HFF-Myc (cell line): ENCODE measurements at regions not wholly inside any gene's neighbourhood (a gene's known extent, or its start where the extent isn't known, plus 50 kb on each side); places are given as distances from the start of the nearest gene placed in this dataset.

Source experiments
- DNase-seq: peaks from one replicate; pipeline ENCODE4 v3.0.0-alpha.2; 2011; ENCODE audit warnings: low read depth; ENCODE audit errors: extremely low read depth
- H3K4me3 ChIP-seq: replicated peaks from 2 replicates; pipeline ENCODE4 v1.5.1; 2011; ENCODE audit warnings: low read depth, mild to moderate bottlenecking, control low read depth, low read length
- TF ChIP-seq, protein P1 (sequence below): IDR thresholded peaks from 2 replicates; pipeline ENCODE4 v1.5.1; 2012; ENCODE audit warnings: mild to moderate bottlenecking, low read depth, low read length, control low read depth; ENCODE audit errors: missing control alignments

DNA sequence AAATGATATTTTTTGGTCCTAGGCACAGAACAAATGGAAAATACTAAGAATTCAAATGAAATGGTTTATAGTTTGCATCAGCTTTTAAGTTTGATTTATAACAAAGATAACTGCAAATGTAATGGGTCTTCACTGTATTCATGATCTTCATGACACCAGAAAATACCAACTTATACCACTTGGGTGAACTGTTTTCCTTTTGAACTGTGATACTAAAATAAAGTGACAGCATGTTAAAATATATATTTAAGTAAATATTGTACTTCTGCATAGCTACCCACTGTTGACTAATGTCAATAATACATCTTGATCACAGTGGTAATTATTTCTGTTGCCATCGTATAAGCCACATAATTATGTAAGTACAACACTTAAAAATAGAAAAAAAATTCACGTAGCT, 442.0 kb upstream of the ANKRD30A start:
- H3K4me3 ChIP-seq: no peak overlapping the region
- TF ChIP-seq, protein P1, sequence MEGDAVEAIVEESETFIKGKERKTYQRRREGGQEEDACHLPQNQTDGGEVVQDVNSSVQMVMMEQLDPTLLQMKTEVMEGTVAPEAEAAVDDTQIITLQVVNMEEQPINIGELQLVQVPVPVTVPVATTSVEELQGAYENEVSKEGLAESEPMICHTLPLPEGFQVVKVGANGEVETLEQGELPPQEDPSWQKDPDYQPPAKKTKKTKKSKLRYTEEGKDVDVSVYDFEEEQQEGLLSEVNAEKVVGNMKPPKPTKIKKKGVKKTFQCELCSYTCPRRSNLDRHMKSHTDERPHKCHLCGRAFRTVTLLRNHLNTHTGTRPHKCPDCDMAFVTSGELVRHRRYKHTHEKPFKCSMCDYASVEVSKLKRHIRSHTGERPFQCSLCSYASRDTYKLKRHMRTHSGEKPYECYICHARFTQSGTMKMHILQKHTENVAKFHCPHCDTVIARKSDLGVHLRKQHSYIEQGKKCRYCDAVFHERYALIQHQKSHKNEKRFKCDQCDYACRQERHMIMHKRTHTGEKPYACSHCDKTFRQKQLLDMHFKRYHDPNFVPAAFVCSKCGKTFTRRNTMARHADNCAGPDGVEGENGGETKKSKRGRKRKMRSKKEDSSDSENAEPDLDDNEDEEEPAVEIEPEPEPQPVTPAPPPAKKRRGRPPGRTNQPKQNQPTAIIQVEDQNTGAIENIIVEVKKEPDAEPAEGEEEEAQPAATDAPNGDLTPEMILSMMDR: no peak
- DNase-seq: no peak

DNA sequence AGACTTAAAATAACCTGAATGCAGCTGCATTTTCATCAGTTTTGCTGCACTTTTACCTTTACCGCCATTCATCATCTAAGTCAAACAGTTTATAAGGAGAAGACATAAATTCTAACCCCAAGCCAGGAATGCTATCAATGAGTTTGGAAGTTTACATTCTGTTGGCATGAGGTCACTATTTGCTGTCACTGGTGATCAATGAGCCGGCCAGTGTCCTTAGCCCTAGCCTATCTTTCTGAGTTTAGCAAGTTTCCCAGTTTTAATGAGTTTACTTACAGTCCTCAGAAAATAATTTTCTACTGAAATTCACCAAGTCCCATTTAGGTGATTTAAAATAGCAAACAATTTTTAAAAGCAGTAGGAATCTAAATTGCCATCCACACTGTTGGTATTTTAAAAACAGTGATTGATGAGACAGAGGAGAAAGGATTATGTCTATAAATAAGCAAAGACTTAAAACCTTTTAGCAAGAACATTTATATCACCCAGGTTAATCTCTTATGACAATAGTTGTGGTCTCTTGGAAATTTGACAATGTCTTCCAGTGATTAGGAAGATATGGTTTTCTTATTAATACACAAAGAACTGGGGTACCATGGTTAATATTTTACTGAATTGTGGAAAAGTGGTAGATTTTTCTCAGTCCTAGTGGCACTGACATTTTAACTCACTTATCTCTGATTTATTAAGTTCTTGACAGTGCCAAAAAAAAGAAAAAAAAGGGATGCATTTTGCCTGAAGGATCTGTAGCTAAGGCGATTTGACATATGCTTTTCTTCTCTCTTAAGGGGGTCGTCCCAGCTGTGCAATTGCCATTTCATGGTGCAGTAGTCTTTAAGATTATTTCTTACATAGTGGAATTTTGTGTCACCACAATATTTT, 443.4 kb upstream of the ANKRD30A start:
- TF ChIP-seq, protein P1: no peak
- no peak overlapping the region for H3K4me3 ChIP-seq
- no peak for DNase-seq

DNA sequence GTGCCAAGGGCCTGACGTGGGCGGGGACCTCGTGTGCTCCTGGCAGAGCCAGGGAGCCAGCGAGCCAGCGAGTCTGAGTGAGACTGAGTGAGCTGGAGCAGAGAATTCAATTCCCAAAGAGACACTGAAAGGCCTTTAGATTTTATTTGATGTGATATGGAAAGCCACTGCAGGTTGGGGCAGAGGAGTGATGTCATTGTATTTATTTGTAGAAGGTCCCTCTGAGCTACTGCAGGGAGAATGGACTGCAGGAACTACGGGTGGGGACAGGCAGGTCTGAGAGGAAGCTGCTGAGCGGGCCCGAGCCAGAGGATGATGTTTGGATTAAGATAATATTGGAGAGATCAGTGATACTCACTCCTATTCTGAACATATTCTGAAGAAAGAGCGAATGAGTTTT, 445.8 kb upstream of the ANKRD30A start:
- TF ChIP-seq, protein P1: no peak
- no peak overlapping the region for H3K4me3 ChIP-seq
- DNase-seq: no peak

DNA sequence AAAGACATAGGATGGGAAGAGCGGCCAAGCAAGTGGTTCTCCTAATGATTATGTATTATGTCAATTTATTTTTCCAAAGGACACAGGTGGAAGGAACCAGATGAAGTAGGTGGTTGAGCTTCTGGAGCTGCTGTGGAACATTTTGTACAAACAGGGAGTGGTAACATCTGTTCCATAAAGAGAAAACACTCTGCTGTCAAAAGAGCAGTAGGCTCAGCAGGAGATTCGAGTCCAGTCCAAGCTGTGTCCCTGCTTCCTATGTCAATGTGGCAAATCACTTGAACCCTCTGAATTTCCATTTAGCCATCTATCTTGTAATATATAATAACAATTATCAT, 448.0 kb upstream of the ANKRD30A start:
- H3K4me3 ChIP-seq: no peak overlapping the region
- DNase-seq: no peak
- TF ChIP-seq, protein P1: no peak

DNA sequence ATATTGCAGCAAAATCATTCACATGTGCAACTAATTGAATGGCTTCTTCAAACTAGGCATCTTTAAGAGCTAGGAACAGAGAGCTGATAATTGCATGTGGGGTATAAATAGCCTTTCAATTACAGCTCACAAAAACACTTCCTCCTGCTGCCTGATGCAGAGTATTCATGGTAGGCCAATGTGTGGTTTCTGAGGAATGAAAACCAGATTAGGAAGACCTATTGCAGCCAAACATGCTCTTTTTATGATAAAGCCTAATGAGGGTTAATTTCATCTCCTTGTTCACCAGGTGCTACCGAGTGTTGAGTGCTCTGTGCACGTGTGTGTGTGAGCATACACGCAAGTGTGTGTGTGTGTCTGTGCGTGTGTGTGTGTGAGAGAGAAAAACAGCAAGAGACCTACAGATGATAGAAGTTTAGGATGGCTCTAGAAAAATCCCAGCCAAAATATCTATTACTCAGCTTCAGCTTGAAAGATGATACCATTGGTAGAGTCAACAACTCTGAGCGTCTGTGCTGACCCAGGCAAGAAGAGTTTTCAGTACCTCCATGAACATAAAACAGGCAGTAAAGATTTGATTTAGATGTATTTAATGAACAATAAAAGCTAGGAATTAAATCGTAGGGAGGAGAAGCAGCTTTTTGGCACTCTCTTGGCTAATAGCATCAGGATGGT, 448.5 kb upstream of the ANKRD30A start:
- DNase-seq: no peak
- H3K4me3 ChIP-seq: no peak overlapping the region
- TF ChIP-seq, protein P1: no peak

DNA sequence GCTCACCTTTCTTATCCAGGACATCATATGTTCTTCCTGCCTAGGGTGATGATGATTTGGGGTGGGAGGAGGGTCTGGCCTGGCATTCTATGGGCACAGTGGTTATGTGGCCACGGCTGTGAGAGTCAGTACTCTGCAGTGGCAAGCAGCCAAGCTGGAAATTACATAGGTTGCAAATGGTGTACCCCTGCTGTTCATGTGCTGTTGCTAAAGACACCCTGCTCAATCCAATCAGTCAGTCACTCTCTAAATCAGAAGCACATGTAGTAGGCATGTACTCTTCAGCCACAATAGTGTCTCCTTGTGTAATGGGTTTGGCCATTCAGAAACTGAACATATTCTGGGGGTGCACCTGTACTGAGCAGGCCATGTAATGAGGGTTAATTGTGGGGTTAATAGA, 449.1 kb upstream of the ANKRD30A start:
- TF ChIP-seq, protein P1: no peak
- no peak overlapping the region for H3K4me3 ChIP-seq
- DNase-seq: no peak
